Endodermal cell (in vitro differentiated cells): ENCODE measurements at regions not wholly inside any gene's neighbourhood (a gene's known extent, or its start where the extent isn't known, plus 50 kb on each side); places are given as distances from the start of the nearest gene placed in this dataset.

ENCODE experiments used
- DNase-seq: peaks from one replicate; pipeline ENCODE4 v3.0.0-alpha.2; 2017
- H3K27ac ChIP-seq: 2 replicates; pipeline ENCODE4 v1.5.1; 2013; ENCODE audit warnings: mild to moderate bottlenecking, low read depth, low read length, moderate library complexity
- H3K27me3 ChIP-seq: 2 replicates; pipeline ENCODE4 v1.6.1; 2013; ENCODE audit warnings: mild to moderate bottlenecking, low read length, moderate library complexity; ENCODE audit not compliant: insufficient read depth, control insufficient read depth, poor library complexity, severe bottlenecking
- H3K36me3 ChIP-seq: 2 replicates; pipeline ENCODE4 v1.7.0; 2013; ENCODE audit warnings: mild to moderate bottlenecking, low read length, moderate library complexity; ENCODE audit not compliant: control insufficient read depth, insufficient read depth
- H3K4me1 ChIP-seq: one replicate; pipeline ENCODE4 v1.7.0; 2013; ENCODE audit warnings: low read length; ENCODE audit not compliant: control insufficient read depth, insufficient read depth
- H3K4me3 ChIP-seq: 2 replicates; pipeline ENCODE4 v1.5.1; 2013; ENCODE audit warnings: mild to moderate bottlenecking, low read length, moderate library complexity
- H3K9ac ChIP-seq: 2 replicates; pipeline ENCODE4 v1.6.1; 2013; ENCODE audit warnings: mild to moderate bottlenecking, low read length, moderate library complexity; ENCODE audit not compliant: poor library complexity, severe bottlenecking; ENCODE audit errors: extremely low read depth
- H3K9me3 ChIP-seq: 2 replicates; pipeline ENCODE4 v1.6.1; 2013; ENCODE audit warnings: mild to moderate bottlenecking, low read length, moderate library complexity; ENCODE audit not compliant: control insufficient read depth
- H3K27ac Mint-ChIP-seq: 2 replicates; pipeline ENCODE4 v1.8.0; 2020; ENCODE audit warnings: mixed read lengths
- H3K27me3 Mint-ChIP-seq: 2 replicates; pipeline ENCODE4 v1.8.0; 2021; ENCODE audit warnings: mild to moderate bottlenecking, mixed read lengths; ENCODE audit not compliant: insufficient read depth
- H3K36me3 Mint-ChIP-seq: 2 replicates; pipeline ENCODE4 v1.8.0; 2020; ENCODE audit warnings: low read depth, mixed read lengths
- H3K4me1 Mint-ChIP-seq: 2 replicates; pipeline ENCODE4 v1.8.0; 2020; ENCODE audit warnings: mixed read lengths
- H3K4me3 Mint-ChIP-seq: 2 replicates; pipeline ENCODE4 v1.8.0; 2020; ENCODE audit warnings: mild to moderate bottlenecking, moderate library complexity, mixed read lengths
- H3K9me3 Mint-ChIP-seq: 2 replicates; pipeline ENCODE4 v1.8.0; 2020; ENCODE audit warnings: mild to moderate bottlenecking, mixed read lengths
- CTCF ChIP-seq: fragments of 200-600 bp; sonication (generic); conservative IDR thresholded peaks from 2 replicates; pipeline ENCODE4 v1.5.0; 2021; ENCODE audit warnings: antibody characterized with exemption, mild to moderate bottlenecking
- WGBS, 2 experiments: methylation state at CpG; one replicate each; pipeline versions ENCODE4 v1.1.5 to v1.1.7; 2013; ENCODE audit warnings: missing lambda C conversion rate in 2 of 2, mixed read lengths in 1 of 2; ENCODE audit not compliant: insufficient coverage in 1 of 2, insufficient read length in 1 of 2; 5-methylcytosine and 5-hydroxymethylcytosine counted together

- Mint-ChIP-seq H3K27ac (no peak overlapping the region), H3K9me3 (peaks cover 8% of the 10 kb centered on the region), H3K27me3 (no peaks in the 10 kb centered on the region), H3K4me3 (no peak overlapping the region), H3K36me3 (no peaks in the 10 kb centered on the region), H3K4me1 (peaks cover 35% of the 10 kb centered on the region)
- no peak for TF ChIP-seq CTCF
- Histone ChIP-seq H3K4me3 (no peak overlapping the region), H3K27me3 (no peaks in the 10 kb centered on the region), H3K27ac (no peak overlapping the region), H3K9ac (no peak overlapping the region), H3K9me3 (peaks cover 7% of the 10 kb centered on the region), H3K4me1 (peaks cover 13% of the 10 kb centered on the region), H3K36me3 (no peaks in the 10 kb centered on the region)
- 84 to 86% methylated on average over 1 of the region's 1 CpG for WGBS, 2 experiments
- DNase-seq: no peak
Observed at GRCh38 chr3:193901007-193901406, 234.9 kb upstream of the HES1 start.

GRCh38 chr3:193902607-193903511, 233.1 kb upstream of the HES1 start:
- Histone ChIP-seq H3K36me3 (no peaks in the 10 kb centered on the region), H3K27ac (peak overlapping the region; percentile 96), H3K27me3 (no peaks in the 10 kb centered on the region), H3K9ac (no peak overlapping the region), H3K4me3 (no peak overlapping the region), H3K4me1 (peaks cover 9% of the 10 kb centered on the region), H3K9me3 (peaks cover 7% of the 10 kb centered on the region)
- no peak for DNase-seq
- H3K27ac Mint-ChIP-seq: no peak overlapping the region
- H3K4me3 Mint-ChIP-seq: no peak overlapping the region
- WGBS, 2 experiments: 64 to 72% methylated on average over 9 to 14 of the region's 14 CpGs
- H3K9me3 Mint-ChIP-seq: peaks cover 8% of the 10 kb centered on the region
- no peaks in the 10 kb centered on the region for H3K36me3 Mint-ChIP-seq
- H3K27me3 Mint-ChIP-seq: no peaks in the 10 kb centered on the region
- H3K4me1 Mint-ChIP-seq: peaks cover 20% of the 10 kb centered on the region
- TF ChIP-seq CTCF: no peak

- DNase-seq: no peak
- H3K9me3 Mint-ChIP-seq: peaks cover 8% of the 10 kb centered on the region
- WGBS, 2 experiments: 84 to 89% methylated on average over 8 of the region's 8 CpGs
- H3K4me1 Mint-ChIP-seq: peaks cover 20% of the 10 kb centered on the region
- H3K9me3 ChIP-seq: peaks cover 11% of the 10 kb centered on the region
- peaks cover 4% of the 10 kb centered on the region for H3K27me3 Mint-ChIP-seq
- H3K4me1 ChIP-seq: peaks cover 9% of the 10 kb centered on the region
- no peaks in the 10 kb centered on the region for H3K36me3 ChIP-seq
- H3K27me3 ChIP-seq: no peaks in the 10 kb centered on the region
- no peak overlapping the region for H3K9ac ChIP-seq
- no peak overlapping the region for H3K4me3 Mint-ChIP-seq
- no peak for TF ChIP-seq CTCF
- no peak overlapping the region for H3K27ac Mint-ChIP-seq
- H3K27ac ChIP-seq: peak overlapping the region; percentile 96
- H3K36me3 Mint-ChIP-seq: no peaks in the 10 kb centered on the region
- no peak overlapping the region for H3K4me3 ChIP-seq
Observed at GRCh38 chr3:193903512-193903817, 232.5 kb upstream of the HES1 start.
